IPS DF 6.9 (cell line): ENCODE measurements at regions not wholly inside any gene's neighbourhood (a gene's known extent, or its start where the extent isn't known, plus 50 kb on each side); places are given as distances from the start of the nearest gene placed in this dataset.

Source experiments
- DNase-seq: peaks from one replicate; pipeline ENCODE4 v3.0.0-alpha.2; 2013; ENCODE audit warnings: low read depth, low spot score
- H3K27ac ChIP-seq: one replicate; pipeline ENCODE4 v1.5.1; 2013; ENCODE audit warnings: low read length, control low read depth
- H3K27me3 ChIP-seq: 2 replicates; pipeline ENCODE4 v1.6.1; 2013; ENCODE audit warnings: mild to moderate bottlenecking, low read length; ENCODE audit not compliant: control insufficient read depth, insufficient read depth
- H3K36me3 ChIP-seq: 2 replicates; pipeline ENCODE4 v1.6.1; 2013; ENCODE audit warnings: low read length; ENCODE audit not compliant: control insufficient read depth, insufficient read depth
- H3K4me1 ChIP-seq: 2 replicates; pipeline ENCODE4 v1.6.1; 2013; ENCODE audit warnings: low read length; ENCODE audit not compliant: control insufficient read depth, insufficient read depth
- H3K4me3 ChIP-seq: 2 replicates; pipeline ENCODE4 v1.5.1; 2013; ENCODE audit warnings: mild to moderate bottlenecking, low read length
- H3K9me3 ChIP-seq: 2 replicates; pipeline ENCODE4 v1.6.1; 2013; ENCODE audit warnings: low read length, inconsistent platforms; ENCODE audit not compliant: control insufficient read depth, insufficient read depth
- WGBS: extraction: QIAGEN DNeasy Blood & Tissue Kit; methylation state at CpG from one replicate; pipeline ENCODE4 v1.1.7; 2013; ENCODE audit warnings: mixed read lengths, missing lambda C conversion rate; ENCODE audit not compliant: insufficient read length, insufficient coverage; 5-methylcytosine and 5-hydroxymethylcytosine counted together

DNA sequence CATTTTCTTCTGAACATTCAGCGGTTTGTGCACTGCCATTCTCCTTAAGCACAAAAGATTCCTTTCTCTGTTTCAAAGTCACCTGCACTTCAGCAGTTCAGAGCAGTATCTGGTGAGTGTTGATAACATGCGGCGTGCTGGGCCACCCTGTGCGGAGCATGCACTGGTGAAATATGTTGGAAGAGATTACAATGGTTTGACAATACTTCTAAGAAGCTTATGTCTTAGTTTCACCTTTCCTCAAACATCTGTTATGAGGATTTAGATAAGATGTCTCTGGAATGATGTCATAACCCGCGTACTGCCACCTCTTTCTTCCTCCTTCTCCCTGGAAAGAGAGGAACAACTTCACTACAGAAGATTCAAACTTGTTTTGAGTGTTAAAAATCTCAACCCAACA, 650.3 kb downstream of the AJAP1 start:
- no peaks in the 10 kb centered on the region for H3K36me3 ChIP-seq
- H3K27ac ChIP-seq = no peak overlapping the region
- H3K9me3 ChIP-seq = peaks cover 3% of the 10 kb centered on the region
- no peaks in the 10 kb centered on the region; the same call in 1 of the 2 replicates for H3K27me3 ChIP-seq
- DNase-seq = no peak
- no CpG with 5 or more reads among the region's 6 CpGs for WGBS
- H3K4me3 ChIP-seq = no peak overlapping the region
- H3K4me1 ChIP-seq = no peaks in the 10 kb centered on the region

DNA sequence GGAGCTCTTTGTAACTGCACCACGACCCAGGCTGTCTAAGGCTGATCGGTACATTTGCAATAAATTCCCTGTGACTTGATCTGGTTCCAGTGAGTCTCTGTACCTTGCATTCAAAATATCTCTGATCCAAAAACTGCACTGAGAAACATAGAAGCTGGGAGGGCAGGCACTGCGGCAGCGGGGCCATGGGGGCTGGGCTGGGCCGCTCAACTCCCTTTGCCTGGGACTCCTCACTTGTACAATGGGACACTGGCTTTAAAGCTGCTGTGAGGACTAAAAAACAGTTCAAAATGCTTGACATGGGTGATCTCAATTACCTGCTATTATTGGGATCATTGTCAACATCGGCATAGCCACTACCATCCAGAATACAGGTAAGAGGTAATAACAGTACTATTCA, 644.0 kb downstream of the AJAP1 start:
- no peak overlapping the region for H3K4me3 ChIP-seq
- peaks cover 2% of the 10 kb centered on the region for H3K9me3 ChIP-seq

DNA sequence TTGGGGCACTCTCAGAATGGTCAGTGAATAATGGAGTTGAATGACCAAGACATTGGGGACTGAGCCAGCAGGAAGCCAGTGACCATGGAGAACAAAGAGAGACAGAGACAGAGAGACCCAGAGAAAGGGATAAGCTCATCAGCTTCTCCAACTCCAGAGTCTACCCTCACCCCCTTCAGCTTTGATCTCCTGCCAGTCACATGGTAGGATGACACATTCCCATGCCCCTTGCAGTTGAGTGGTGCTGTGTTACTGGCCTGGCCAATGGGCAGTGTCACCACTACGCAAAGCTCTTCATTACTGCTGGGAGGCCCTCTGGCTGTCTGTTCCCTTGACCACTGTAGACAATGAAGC, 643.5 kb downstream of the AJAP1 start:
- no CpG with 5 or more reads among the region's 1 CpG for WGBS
- Histone ChIP-seq H3K4me3 (no peak overlapping the region), H3K36me3 (no peaks in the 10 kb centered on the region), H3K4me1 (no peaks in the 10 kb centered on the region), H3K9me3 (peaks cover 4% of the 10 kb centered on the region), H3K27me3 (no peaks in the 10 kb centered on the region; the same call in 1 of the 2 replicates), H3K27ac (no peak overlapping the region)
- no peak for DNase-seq

More for the DNA sequence above, 644.0 kb downstream of the AJAP1 start:
- Histone ChIP-seq H3K4me1 (no peaks in the 10 kb centered on the region), H3K27me3 (no peaks in the 10 kb centered on the region; the same call in 1 of the 2 replicates), H3K27ac (no peak overlapping the region), H3K36me3 (no peaks in the 10 kb centered on the region)
- DNase-seq = no peak
- no CpG with 5 or more reads among the region's 6 CpGs for WGBS

DNA sequence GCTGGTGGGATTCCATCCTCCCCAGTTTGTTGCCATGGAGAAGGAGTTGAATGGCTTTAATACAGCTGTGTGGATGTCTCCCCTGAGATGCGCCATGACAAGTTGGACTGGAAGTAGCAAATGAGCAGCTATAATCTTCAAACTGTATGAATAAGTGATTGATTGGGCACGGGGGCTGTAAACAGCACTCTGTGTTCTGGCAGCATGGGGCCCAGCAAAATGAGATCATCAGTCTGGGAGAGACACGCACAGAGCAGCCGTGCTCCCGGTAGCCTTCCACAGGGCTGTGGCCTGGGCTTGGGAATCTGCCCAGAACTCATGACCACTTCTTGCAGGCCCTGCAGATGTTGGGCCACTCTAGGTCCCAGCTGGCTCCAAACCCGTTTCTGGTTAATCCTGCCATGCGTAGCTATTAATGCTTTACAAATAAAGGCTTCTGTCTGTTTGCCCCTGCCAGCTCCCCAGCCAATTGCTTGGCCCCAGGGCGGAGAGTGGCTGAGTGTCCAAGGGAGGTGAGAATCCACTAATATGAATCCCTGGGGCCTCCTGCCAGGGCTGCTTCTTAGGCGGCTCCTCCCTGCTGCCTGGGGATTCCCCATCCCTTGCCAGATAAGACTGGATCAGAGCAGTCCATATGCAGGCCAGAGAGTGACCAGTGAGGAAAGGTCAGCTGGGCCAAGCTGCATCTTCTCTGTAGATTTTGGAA, 642.9 kb downstream of the AJAP1 start:
- H3K9me3 ChIP-seq = peaks cover 4% of the 10 kb centered on the region
- DNase-seq = no peak
- no peaks in the 10 kb centered on the region; the same call in 1 of the 2 replicates for H3K27me3 ChIP-seq
- WGBS = no CpG with 5 or more reads among the region's 9 CpGs
- no peaks in the 10 kb centered on the region for H3K36me3 ChIP-seq
- H3K4me1 ChIP-seq = no peaks in the 10 kb centered on the region
- H3K4me3 ChIP-seq = no peak overlapping the region
- H3K27ac ChIP-seq = no peak overlapping the region

DNA sequence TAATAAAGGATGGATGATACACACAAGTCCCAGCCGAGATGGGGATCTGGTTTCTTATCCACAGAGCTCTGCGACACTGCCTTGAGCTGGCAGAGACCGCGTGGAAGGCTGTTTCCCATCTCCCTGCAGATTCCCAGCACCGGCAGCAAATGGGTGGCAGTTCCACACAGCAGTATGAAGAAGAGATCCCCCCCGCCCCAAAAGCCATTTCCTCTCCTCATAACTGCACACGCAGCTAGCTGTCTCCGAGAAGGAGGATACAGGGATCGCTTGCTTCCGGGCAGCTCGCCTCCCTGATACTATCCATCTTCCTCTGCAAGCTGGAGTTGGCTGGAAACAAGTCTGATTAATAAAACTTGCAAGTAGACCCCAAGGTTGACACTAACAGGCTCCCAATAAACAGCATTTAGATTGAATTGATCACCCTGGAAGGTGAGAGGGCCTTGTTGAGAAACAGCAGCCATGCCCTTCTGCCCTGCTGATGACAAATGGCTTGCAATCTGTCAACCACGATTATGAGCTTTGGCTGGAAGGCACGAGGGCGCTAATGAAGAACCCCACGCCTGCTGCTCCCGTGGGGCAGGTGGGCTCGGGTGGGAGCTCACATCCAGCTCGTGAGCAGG, 642.3 kb downstream of the AJAP1 start:
- no peak overlapping the region for H3K27ac ChIP-seq
- H3K27me3 ChIP-seq = no peaks in the 10 kb centered on the region; the same call in 1 of the 2 replicates
- H3K4me1 ChIP-seq = no peaks in the 10 kb centered on the region
- H3K9me3 ChIP-seq = peaks cover 4% of the 10 kb centered on the region
- no peaks in the 10 kb centered on the region for H3K36me3 ChIP-seq
- DNase-seq = no peak
- WGBS = no CpG with 5 or more reads among the region's 18 CpGs
- H3K4me3 ChIP-seq = no peak overlapping the region

DNA sequence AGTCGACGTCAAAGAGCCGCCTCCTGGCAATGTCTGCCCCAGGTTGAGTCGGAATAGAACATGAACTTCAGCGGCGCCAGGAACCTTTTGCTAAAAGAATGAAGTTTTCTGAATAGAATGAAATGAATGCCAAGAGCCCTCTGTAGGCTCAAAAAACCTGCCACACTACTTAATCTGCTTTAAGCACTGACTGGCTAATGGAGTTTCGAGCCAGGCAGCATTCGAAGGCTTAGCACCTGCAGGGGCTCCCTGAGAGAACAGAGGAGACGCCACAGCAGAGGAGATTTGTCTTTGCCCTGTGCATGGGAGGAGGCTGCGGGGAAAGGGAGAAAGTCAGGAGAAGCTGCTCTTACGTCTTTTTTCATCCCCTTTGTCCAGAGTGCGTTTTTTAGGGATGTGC, 641.7 kb downstream of the AJAP1 start:
- DNase-seq = no peak
- Histone ChIP-seq H3K36me3 (no peaks in the 10 kb centered on the region), H3K27me3 (no peaks in the 10 kb centered on the region), H3K27ac (no peak overlapping the region), H3K4me3 (no peak overlapping the region), H3K4me1 (no peaks in the 10 kb centered on the region), H3K9me3 (peaks cover 4% of the 10 kb centered on the region)
- WGBS = no CpG with 5 or more reads among the region's 12 CpGs

DNA sequence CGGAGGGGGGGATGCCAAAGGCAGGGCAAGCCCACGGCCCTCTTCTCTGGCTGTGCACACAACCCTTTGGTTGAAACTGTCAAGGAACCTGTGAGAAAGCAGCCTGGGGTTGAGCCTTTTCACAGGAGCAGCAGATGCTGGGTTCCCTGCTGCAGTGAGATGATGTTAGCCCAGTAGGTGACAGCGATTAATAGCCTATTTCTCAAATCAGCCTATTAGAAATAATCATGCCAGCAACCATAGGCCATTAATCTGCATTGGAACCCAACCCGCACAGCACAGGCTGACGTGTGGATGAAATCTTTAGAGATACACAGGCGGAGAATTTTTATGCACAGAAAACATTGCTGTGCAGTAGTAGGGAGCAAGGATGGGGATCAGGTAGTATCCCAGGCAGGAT, 637.5 kb downstream of the AJAP1 start:
- Histone ChIP-seq H3K4me1 (no peaks in the 10 kb centered on the region), H3K27me3 (no peaks in the 10 kb centered on the region), H3K4me3 (no peak overlapping the region), H3K9me3 (peaks cover 2% of the 10 kb centered on the region), H3K27ac (no peak overlapping the region), H3K36me3 (no peaks in the 10 kb centered on the region)
- no peak for DNase-seq
- WGBS = no CpG with 5 or more reads among the region's 6 CpGs

DNA sequence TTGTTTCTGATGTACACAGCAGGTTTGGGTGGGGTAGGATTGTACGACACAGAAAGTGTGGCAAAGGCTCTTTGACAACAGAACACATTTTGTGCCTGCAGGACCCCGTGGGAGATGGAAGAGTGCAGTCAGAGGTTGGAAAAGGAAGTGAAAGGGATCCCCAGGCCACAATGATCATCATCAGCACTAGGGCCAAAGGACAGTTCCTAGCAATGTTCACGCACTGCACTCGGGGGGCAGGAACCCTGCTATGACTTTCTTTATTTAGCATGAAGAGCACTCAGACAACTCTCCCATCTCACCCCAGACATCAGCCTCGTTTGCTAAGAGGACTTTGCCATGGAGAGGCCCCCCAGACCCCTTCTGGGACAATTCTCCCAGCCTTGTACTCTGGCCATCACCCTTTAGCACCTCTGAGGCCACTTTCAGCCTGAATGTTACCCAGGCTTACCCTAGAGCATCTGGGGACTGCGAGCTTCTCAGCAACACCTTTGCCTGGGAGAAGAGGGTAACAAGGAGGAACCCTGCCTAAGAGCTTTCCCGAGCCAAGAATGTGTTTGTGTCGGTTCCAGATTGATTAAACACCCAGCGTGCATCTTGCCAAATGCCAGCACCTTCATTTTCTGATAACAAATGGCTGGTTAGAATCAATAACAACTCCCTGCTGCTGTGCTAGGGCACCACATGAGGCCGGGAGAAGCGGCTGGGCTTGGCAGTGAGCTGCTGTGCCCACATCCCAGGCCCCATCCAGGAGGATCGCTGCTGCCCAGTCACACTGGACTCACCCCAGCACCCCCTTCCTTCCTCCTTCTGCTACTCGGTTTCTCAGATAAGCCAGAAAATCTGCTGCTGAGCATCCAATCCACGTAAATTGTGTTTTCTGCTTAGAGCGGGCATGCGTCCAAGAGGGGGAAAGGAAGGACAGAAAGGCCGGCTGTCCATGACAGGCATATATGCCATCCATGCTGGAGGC, 633.1 kb downstream of the AJAP1 start:
- Histone ChIP-seq H3K27me3 (no peaks in the 10 kb centered on the region), H3K36me3 (no peaks in the 10 kb centered on the region), H3K27ac (no peak overlapping the region), H3K9me3 (no peaks in the 10 kb centered on the region; the same call in 1 of the 2 replicates), H3K4me3 (no peak overlapping the region), H3K4me1 (no peaks in the 10 kb centered on the region)
- no CpG with 5 or more reads among the region's 17 CpGs for WGBS
- no peak for DNase-seq

DNA sequence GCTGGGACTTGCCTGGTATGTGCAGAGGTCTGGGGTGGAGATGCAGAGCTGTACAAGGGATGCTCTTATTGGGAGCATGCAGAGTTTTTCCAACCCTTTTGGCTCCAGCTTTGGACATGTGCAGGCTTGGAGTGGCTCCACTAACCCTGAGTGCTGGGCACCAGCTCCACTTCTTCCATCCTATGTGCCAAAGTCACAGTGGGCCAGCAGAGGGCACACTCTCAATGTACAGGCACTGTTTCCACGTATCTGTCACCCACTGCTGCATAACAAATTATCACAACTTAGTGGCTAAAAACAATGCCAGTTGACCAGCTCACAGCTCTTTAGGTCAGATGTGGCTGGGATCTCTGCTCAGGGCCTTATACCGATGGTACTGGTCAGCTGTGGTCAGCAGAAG, 631.8 kb downstream of the AJAP1 start:
- Histone ChIP-seq H3K36me3 (no peaks in the 10 kb centered on the region), H3K4me1 (no peaks in the 10 kb centered on the region), H3K27ac (no peak overlapping the region), H3K27me3 (no peaks in the 10 kb centered on the region), H3K9me3 (no peaks in the 10 kb centered on the region; the same call in 1 of the 2 replicates), H3K4me3 (no peak overlapping the region)
- no CpG with 5 or more reads among the region's 2 CpGs for WGBS
- DNase-seq = no peak

DNA sequence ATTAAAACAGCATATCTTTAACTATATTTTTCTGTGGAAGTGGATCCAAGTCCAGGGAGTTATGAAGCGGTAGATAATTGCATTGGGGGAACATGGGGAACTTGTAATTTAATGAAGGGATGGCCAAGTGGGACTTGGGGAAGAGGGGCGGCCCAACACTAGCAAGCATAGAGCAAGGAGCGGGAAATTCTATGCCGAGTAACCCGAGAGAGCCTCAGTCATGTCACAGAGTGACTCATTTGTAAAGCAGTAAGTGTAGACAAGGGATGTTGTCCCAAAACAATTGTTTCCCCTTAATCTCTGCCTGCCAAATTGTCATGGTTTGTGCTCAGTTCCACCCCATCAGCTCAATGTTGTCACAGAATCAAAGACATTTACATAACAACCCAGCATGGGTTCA, 620.1 kb downstream of the AJAP1 start:
- Histone ChIP-seq H3K4me3 (no peak overlapping the region), H3K4me1 (peaks cover 3% of the 10 kb centered on the region; the same call in 1 of the 2 replicates), H3K36me3 (no peaks in the 10 kb centered on the region), H3K27ac (no peak overlapping the region), H3K27me3 (no peaks in the 10 kb centered on the region), H3K9me3 (no peaks in the 10 kb centered on the region; the same call in 1 of the 2 replicates)
- no CpG with 5 or more reads among the region's 5 CpGs for WGBS
- DNase-seq = no peak
